ENCODE measurements at regions not wholly inside any gene's neighbourhood (a gene's known extent, or its start where the extent isn't known, plus 50 kb on each side); places are given as distances from the start of the nearest gene placed in this dataset.
"Not testable (repeated sequence)": the region's sequence is repeated elsewhere in the genome, so short reads cannot be mapped to it uniquely, and the experiment has no call there.

DNA sequence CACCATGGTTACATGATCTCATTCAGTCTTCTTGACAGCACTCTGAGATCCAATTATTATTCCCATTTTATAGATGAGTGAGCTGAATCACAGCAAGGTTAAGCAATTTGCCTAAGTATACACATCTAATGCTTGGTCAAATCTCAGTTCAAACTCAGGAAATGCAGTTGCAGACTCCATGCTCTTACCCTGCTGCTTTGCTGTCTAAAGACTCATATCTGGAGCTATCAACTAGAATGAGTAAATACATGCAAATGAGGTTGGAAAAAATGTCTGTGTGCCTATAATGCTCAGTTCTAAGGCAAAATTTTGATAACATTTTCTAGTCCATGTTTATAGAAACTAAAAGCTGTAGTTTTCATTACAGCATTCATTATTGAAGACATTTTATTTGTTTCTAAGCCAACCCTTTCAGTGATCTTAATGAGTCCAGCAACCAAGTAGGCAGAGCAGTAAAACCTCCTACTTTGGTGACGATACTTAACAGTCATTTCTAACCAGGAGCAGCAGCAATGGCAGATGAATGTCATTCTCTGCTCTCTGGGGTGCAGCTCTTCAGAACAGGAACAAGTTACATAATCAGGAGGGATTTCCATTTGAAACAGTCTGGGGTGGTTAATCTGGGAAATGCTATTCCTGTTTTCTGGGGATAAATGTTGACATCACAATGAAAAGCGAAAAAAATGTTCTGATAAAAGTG lies 396.8 kb upstream of the UBE2E3 start:
- DNase-seq, result no peak

DNA sequence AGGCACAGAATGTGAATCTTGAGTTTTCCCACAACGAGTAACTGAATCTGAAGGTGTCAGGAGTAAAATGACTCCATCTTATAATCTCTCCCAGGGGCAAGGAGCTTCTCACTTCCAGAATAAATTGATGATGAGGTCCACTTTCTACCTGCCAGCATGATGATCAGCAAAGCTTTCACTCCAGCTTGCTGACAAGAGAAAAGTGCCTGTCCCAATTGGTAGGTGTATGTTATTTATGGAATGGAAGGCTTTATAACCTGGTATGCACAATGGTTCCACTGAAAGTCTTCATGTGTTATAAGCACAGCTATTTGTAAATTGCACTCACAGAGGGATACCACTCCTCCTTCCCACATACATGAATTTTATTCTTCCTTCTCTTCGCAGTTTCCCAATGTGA lies 401.0 kb upstream of the UBE2E3 start:
- DNase-seq, result no peak

DNA sequence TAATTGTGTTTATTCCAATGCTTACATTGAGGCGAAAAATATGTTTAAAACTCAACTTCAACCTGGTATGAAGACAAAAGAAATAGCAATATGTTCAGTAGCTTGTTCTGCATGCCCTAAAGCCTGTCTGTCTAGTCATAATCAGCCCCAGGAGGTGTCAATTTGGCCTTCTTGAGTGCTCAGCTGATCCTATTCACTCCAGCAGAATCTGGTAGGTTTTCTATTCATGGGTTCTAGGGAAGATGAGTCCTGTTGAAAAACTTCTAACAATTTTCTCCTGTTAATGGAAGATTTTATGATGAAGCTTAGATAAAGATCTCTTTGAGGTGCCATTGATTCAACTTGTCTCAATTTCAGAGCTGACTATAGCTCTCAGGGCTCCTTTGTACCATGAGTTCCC lies 402.0 kb upstream of the UBE2E3 start:
- DNase-seq, result no peak

DNA sequence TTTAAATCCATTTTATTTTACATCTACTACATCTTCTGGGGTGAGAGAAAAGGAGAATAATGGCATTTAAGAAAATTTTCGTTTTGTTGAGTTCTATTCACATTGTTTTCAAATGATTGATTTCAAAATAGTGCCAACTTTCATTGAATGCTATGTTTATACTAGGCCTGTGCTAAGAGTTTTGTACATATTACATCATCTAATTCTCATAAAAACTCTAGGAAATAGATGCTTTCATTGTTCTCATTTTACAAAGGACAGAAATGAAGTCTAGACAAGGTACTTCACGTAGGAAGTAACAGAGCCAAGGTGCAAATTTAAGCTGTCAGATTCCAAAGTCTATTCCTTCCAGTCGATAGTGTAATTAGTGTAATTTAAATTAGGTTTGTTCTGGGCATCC lies 402.8 kb upstream of the UBE2E3 start:
- no peak for DNase-seq

DNA sequence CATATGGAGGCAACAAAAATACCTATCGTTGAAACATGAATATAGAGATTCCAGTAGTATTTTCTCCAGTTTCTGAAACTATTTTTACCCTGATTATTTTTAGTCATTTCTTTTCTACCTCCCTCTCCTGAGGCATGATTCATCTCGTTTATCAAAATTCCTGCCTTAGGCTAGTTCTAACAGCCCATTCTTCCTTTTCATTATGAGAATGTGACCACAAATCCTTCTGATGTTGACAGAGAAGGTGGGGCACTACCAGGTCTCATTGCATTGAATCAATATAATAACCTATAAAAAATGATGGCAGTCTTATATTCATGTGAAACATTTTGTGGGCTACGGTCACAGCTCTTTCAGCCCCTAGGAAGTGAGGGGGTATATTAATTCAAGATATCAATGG lies 406.5 kb upstream of the UBE2E3 start:
- no peak for DNase-seq

DNA sequence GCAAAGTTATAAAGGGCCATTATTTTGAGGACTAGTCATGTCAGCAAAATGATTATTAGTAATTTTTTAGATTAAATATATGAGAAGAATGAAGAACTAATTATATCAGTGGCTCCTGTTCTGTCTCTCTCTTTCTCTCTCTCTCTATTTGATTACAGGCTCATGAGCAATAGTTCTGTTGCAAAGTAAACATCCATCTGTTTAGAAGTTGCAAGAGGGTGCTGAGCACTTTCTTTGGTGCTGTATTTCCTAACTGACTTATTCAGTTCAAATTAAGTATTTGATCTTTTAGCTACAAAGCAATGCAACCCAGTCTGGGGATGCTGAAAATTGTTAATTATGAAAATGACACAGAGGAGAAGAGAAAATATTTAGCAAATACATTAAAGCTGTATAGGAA lies 408.1 kb upstream of the UBE2E3 start:
- no peak for DNase-seq

DNA sequence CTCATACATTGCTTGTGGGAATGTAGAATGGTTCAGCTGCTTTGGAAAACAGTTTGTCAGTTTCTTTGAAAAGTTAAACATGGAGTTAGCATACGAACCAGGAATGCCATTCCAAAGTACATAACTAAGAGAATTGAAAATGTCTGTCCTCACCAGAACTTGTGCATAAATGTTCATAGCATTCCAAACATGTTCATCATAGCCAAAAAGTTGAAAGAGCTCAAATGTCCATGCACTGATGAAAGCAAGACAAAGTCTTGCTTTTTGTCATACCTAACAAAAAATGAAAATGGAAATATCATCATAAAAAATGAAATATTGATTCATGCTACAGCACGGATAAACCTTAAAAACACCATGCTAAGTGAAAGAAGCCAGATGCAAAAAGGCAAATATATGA lies 408.8 kb upstream of the UBE2E3 start:
- DNase-seq, result no peak

DNA sequence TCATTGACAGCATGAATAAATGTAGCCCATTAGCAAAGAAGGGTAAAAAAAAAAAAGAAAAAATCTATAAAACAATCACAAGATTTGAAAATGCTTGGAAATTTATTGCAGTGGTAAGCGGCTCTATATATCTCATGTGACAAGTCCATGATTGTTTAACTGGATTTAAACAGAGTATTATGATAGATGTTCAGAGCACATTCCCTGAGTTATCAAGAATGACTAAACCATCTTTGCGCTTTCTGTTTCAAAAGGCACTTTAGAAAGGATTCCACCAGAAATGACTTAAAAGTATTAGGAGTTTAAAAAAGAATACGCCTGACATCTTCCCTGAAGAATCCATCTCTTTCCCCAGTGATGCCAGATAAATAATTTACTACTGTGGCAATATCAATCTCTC lies 409.5 kb upstream of the UBE2E3 start:
- no peak for DNase-seq

DNA sequence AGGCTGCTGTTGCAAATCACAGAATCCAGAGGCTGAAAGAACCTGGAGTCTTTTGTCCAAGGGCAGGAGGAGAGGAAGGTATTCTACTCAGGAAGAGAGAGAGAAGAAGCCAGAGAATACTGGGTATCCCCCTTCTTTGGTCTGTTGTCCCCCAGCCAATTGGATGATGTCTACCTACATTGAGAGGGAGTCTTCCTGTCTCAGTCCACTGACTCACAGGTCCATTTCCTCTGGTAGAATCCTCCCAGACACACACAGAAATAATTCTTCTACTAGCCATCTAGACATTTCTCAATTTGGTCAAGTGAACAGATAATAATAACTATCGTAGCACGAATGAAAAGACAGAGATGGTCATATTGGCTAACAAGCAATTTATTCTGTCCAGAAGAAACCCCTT lies 416.4 kb upstream of the UBE2E3 start:
- DNase-seq, result no peak

DNA sequence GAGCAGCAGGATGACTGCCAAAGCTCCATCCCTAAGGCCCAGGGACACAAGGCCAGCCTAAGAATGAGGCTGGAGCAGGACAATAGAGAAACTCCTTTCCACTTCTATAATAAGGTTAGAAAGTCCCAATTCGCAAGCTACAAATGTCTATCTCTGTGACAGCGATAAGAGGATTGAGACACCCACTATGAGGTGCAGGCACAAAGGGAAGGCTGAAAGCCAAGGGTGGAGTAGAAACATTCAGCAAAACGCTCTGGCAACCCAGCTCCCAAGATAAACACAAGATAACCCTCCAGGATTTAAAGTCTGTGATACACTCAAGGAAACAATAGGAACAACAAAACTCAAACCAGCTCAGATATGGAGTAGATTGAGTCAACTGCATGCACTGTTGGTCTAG lies 418.0 kb upstream of the UBE2E3 start:
- DNase-seq, result no peak

DNA sequence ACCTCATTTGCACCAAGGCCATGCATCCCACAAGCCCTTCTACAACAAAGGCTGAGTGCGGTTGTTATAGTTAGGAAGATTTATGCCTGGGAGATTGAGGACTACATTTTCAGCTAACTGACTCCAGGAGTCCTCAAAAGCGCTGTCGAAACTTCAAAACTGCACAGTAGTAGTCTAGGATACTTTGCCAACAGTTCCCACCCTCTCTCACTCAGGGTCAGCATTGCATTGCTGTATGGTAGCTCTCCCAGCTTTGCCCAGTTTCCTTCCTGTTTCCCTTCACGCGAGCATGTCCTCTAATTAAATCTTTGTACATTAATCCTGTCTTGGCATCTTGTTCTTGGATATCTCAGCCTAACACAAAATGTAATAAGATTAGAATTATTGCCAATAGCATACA lies 420.6 kb upstream of the UBE2E3 start:
- no peak for DNase-seq

DNA sequence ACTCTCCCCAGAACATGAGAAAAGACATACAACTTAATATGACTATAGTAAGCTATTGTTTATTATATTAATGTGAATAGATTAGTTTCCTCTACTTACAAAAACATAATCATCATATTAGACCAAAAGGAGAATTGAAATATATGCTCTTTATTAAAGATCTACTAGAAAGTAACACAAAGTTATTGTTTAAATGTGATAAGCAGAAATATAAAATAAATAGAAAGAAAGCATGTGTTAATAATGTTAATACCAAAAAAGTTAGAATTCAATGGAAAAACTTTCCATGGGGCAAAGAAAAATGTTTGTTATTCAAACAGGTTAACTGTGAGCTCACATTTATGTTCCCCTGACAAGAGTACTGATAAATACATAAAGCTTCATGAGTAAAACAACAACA lies 421.4 kb upstream of the UBE2E3 start:
- no peak for DNase-seq

DNA sequence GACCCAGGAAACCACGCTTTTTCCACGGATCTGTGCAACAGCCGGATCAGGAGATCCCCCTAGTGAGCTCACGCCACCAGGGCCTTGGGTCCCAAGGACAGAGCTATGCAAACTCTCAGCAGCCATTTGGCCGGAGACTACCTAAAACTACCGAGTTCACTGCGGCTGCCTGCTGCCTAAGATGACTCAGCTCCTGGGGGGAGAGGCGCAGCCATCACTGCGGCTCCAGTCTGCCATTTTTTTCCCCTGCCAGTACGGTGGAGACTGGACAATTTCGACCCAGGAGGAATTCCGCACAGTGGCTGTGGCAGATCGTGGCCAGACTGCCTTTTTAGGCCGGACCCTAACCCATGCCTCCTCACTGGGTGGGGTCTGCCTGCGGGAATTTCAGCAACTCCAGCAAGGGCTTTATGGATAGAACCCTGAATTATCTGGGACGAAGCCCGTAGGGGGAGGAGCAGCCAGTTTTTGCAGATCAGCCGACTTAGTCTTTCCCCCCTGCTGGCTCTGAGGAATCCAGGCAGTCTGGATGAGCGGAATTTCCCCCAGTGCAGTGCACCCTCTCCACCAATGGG lies 424.9 kb upstream of the UBE2E3 start:
- no peak for DNase-seq

DNA sequence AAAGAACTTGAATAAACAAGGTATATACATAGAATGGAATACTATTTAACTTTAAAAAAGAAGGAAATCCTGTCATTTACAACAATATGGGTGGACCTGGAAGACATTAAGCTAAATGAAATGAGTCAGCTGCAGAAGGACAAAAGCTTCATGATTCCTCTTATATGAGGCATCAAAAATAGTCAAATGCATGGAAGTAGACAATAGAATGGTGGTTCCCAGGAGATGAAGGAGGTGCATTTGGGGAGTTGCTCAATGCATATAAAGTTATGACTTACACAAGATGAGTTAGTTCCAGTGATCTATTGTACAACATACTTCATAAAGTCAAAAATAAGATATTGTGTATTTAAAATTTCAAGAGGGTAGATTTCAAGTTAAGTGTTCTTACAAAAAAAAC lies 426.1 kb upstream of the UBE2E3 start:
- DNase-seq, result no peak

DNA sequence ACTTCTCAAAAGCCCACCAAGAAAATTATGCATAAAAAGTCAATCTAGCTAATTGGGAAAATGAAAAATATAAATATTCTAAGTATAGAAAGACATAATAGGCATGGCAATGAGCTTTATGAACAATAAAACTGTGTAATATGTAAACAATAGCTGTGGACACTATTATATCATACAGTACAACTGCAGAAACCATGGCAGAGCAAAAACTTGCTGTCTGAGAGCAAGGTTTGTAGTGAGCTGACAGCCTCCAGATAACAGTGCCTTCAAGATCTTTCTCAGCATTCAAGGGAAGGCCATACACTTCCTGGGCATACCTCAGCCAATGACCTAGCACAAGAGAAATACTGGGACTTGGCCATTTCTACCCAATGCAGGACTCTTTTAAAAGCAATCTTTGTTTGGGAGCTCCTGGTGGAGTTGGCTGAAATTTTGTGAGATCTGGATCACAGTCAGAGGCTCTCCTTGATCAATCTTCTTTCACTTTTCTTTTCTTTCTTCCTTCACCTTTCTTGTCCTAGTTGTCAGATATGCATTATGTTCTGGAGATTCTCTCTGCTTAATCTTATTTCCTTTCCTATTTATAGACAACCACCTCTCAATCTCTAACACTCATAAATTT lies 427.2 kb upstream of the UBE2E3 start:
- DNase-seq, result no peak

DNA sequence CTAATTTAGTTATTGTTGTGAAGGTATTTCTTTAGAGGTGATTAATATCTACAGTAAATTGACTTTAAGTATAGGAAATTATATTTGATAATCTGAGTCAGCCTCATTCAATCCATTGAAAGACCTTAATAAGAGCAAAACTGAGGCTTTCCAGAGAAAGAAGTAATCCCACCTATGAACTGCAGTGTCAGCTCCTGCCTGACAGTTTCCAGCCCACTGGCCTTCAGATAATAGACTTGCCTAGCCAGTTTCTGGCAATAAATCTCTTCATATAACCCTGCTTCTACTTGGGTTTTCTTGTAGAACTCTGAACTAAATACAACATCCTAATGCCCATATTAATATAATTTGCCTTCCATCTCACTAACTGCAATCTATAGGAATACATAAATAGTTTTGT lies 437.9 kb upstream of the UBE2E3 start:
- DNase-seq, result no peak

DNA sequence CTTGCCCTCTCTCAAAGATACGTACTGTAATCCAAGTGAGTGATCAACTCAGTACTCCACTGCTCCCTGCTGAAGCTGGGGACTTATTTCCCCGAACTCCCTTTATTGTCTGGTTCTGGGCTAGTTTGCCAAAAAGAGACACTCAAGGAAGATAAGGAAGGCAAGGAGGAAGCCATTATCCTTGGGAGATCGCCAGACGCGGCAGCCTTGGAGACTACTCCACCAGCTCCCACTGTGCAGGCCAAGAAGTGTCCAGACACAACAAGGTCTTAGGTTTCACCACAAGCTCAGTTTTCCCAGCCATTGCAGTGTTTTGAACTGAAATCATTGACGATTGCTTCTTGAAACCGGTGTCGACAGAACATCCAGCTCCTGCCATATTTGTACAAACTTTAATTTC lies 439.6 kb upstream of the UBE2E3 start:
- DNase-seq, result no peak

DNA sequence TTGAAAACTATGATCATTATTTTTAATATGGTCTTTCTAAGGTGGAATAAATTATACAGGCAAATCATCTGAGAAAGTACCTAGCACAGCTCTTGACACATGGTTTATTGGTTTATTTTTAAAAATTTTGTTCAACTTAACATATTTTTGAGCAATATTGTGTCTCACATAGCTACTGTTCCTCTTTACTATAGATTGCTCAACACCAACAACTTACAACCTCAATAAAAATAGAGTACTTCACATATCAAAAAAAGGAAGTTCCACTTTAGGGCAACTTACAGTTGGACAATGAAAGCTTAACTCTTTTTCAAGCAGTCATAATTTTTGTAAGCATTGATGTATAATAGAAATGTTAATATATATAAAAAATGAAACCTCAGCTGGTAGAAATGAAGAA lies 440.9 kb upstream of the UBE2E3 start:
- DNase-seq, result no peak

DNA sequence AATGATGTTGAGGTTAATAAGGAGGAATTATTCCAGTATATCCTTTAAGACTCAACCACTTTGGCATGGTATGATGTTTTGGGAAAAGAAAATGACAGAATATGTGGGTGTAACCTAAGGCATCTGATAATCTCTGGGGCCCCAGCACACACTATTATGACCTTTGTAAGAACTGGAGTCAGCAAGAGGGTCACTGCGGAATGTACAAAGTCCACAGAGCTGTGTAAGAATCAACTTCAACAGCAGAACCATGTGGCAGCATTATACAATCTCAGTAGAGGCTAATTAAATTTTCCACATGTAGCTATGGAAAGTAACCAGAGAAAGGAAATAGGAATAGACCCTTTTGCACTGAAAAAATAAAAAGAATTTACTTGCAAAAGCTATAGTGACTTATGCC lies 445.1 kb upstream of the UBE2E3 start:
- no peak for DNase-seq

DNA sequence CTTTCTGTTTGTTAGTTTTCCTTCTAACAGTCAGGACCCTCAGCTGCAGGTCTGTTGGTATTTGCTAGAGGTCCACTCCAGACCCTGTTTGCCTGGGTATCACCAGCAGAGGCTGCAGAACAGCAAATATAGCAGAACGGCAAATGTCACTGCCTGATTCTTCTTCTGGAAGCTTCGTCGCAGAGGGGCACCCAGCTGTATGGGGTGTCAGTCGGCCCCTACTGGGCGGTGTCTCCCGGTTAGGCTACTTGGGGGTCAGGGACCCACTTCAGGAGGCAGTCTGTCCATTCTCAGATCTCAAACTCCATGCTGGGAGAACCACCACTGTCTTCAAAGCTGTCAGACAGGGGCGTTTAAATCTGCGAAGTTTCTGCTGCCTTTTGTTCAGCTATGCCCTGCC lies 448.6 kb upstream of the UBE2E3 start:
- DNase-seq, result not testable (repeated sequence)

DNA sequence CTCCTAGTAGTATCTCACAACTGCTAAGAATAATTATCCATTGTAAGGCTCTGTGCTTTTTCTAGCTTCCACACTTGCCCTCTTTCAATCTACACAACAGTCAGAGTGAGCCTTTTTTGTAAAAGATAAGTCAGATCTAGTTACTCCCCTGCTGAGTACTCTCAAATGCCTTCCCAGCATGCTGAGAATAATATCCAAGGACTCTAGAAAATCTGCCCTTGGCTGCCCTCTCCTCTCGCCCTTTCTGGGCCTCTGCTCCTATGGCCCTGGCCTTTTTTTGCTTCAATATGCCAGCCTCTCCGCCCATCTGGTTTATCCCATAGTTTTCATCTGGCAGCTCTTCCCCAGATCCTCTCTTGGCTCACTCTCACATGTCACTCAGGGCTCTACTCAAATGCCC lies 455.9 kb upstream of the UBE2E3 start:
- DNase-seq, result peak; percentile 55

DNA sequence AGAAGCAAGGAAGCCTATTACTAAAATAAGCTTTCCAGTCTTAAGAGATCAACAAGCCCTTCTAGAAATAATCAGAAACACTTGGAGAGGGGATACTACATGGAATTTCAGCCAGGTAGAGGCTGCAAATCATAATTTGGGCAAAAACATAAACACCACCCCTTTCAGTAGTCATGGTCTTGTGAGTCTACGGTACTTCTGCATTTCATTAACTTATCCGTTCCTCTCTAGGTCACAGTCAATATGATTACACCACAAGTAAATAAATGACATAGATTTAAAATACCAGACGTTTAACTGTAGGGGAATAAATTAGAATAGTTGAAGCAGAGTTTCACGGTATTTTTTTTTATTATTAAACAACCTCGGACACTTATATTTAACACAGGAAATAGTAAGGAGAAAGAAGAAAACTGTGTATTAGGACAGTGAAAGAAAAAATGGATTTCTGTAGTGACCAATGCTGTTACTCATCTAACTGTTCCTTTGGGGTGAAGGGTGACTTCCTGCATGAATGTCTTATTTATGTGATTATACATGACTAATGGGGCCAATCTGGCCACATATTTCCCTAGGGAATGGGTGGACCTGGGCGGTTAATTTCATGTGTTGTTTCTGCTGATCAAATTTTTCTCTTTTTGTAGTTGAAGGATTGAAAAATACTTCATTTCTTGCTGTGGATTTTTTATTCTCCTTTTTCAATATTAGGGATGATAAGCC lies 456.6 kb upstream of the UBE2E3 start:
- DNase-seq, result no peak

DNA sequence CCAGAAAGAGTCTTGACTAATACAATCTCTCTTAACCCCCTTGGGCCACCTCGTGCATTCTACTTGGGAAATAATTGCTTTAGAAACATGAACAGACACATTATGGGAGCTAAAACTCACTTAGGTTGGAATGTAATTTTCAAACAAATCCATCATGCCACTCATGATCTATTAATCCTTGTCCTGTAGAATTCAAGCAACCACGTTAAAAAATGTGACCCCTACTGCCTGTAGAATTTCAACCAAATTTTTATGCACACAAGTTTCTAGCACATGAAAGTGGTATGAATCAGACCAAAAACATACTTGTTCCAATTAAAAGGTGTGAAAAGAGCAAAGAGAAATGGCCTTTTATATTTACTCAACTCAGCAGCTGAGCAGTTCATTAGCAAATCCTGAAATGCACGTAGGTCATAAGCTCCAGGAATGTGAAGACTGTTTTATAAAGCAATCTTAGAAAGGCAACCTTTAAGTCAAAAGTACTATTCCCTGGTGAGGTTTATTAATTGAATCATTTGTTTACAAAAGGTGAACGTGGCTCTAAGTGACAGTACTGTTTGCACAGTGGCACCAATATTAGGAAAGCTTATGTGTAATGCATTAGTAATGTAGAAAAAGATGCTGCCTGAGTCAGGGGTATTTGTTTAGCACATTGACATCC lies 459.4 kb upstream of the UBE2E3 start:
- no peak for DNase-seq

DNA sequence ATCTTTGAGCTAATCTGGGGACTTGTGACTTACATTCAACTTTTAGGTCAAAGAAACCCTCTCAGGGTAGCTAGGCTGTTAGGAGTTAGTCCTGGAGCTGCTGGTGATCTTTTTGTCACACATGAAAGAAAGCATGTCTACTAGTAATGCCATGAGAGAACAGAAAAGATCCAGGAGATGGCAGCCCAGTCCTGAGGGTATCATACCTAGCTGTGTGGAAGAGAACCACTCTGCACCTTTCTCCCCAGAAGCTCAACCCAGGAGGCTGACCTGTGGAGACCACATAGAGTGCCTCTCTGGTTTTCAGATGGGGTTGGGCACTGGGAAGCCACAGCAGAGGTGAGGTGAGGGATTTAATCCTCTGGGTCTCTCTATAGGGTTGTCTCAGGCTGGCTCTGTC lies 460.2 kb upstream of the UBE2E3 start:
- no peak for DNase-seq
